Smooth muscle cell (in vitro differentiated cells): ENCODE measurements at regions not wholly inside any gene's neighbourhood (a gene's known extent, or its start where the extent isn't known, plus 50 kb on each side); places are given as distances from the start of the nearest gene placed in this dataset.
A peak's percentile ranks its signal among the peaks of the same experiment; 100 is the strongest.

Source experiments
- DNase-seq: peaks from one replicate; lab custom pipeline; 2025; ENCODE audit not compliant: unreplicated experiment; lab: John Stamatoyannopoulos, UW
- H2AFZ ChIP-seq: fragments of 200-600 bp; sonication (generic); 2 replicates; pipeline ENCODE4 v1.6.0; 2016; ENCODE audit warnings: antibody characterized with exemption, low read depth, mild to moderate bottlenecking
- H3F3A ChIP-seq: fragments of 200-600 bp; sonication (generic); 2 replicates; pipeline ENCODE4 v1.6.0; 2017; ENCODE audit warnings: antibody characterized with exemption, low read depth
- H3K27ac ChIP-seq: fragments of 200-600 bp; sonication (generic); 2 replicates; pipeline ENCODE4 v1.5.1; 2016; ENCODE audit warnings: low read depth, mild to moderate bottlenecking
- H3K27me3 ChIP-seq: fragments of 200-600 bp; sonication (generic); 2 replicates; pipeline ENCODE4 v1.6.1; 2016; ENCODE audit warnings: low read depth, mild to moderate bottlenecking
- H3K36me3 ChIP-seq: fragments of 200-600 bp; sonication (generic); 2 replicates; pipeline ENCODE4 v1.5.1; 2016; ENCODE audit warnings: low read depth
- H3K4me1 ChIP-seq: fragments of 200-600 bp; sonication (generic); 2 replicates; pipeline ENCODE4 v1.5.1; 2016; ENCODE audit warnings: low read depth
- H3K4me2 ChIP-seq: fragments of 200-600 bp; sonication (generic); 2 replicates; pipeline ENCODE4 v1.6.0; 2016; ENCODE audit warnings: mild to moderate bottlenecking
- H3K4me3 ChIP-seq: fragments of 200-600 bp; sonication (generic); 2 replicates; pipeline ENCODE4 v1.5.1; 2016; ENCODE audit warnings: mild to moderate bottlenecking
- H3K79me2 ChIP-seq: fragments of 200-600 bp; sonication (generic); 2 replicates; pipeline ENCODE4 v1.6.0; 2016; ENCODE audit warnings: low read depth, mild to moderate bottlenecking
- H3K9ac ChIP-seq: fragments of 200-600 bp; sonication (generic); 2 replicates; pipeline ENCODE4 v1.6.0; 2016; ENCODE audit warnings: low read depth
- H3K9me3 ChIP-seq: fragments of 200-600 bp; sonication (generic); replicated peaks from 2 replicates; pipeline ENCODE4 v1.5.1; 2016; ENCODE audit warnings: low read depth
- H4K20me1 ChIP-seq: fragments of 200-600 bp; sonication (generic); 2 replicates; pipeline ENCODE4 v1.6.0; 2016; ENCODE audit warnings: low read depth
- WGBS: methylation state at CpG from one replicate; pipeline ENCODE4 v1.1.7; 2016; ENCODE audit warnings: low lambda C conversion rate; 5-methylcytosine and 5-hydroxymethylcytosine counted together
- TF ChIP-seq, protein P1 (sequence below): fragments of 200-600 bp; sonication (generic); IDR thresholded peaks from 2 replicates; pipeline ENCODE4 v1.5.1; 2017; ENCODE audit warnings: borderline replicate concordance, mild to moderate bottlenecking, antibody characterized with exemption; ENCODE audit not compliant: insufficient read depth, poor library complexity, severe bottlenecking

DNA sequence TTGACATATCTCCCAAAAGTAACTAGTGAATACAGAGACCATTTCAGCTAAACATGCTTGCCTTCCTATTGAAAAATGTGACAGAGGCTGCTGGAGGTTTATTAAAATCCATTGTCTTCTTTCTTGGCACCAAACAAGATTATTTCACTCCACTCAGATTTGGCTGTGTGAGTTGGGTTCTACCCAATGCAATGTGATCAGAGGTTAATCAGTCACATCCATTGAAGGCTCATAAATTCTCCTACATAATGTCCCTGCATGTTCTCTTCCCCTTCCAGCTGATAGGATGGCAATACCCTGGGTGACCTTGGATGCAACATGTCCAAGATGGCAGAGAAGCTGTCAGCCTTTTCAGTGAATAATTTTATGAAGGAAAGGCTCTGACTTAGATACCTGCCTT is 54.5 kb downstream of the TKTL2 start:
- Histone ChIP-seq H3K4me1 (no peaks in the 10 kb centered on the region), H3K4me2 (no peak overlapping the region), H3K27me3 (no peaks in the 10 kb centered on the region), H3K79me2 (no peaks in the 10 kb centered on the region), H3K4me3 (no peak overlapping the region), H3F3A (no peaks in the 10 kb centered on the region), H2AFZ (no peak overlapping the region), H3K36me3 (no peaks in the 10 kb centered on the region), H3K9me3 (no peaks in the 10 kb centered on the region), H3K27ac (no peak overlapping the region), H3K9ac (no peak overlapping the region), H4K20me1 (no peaks in the 10 kb centered on the region)
- TF ChIP-seq, protein P1, sequence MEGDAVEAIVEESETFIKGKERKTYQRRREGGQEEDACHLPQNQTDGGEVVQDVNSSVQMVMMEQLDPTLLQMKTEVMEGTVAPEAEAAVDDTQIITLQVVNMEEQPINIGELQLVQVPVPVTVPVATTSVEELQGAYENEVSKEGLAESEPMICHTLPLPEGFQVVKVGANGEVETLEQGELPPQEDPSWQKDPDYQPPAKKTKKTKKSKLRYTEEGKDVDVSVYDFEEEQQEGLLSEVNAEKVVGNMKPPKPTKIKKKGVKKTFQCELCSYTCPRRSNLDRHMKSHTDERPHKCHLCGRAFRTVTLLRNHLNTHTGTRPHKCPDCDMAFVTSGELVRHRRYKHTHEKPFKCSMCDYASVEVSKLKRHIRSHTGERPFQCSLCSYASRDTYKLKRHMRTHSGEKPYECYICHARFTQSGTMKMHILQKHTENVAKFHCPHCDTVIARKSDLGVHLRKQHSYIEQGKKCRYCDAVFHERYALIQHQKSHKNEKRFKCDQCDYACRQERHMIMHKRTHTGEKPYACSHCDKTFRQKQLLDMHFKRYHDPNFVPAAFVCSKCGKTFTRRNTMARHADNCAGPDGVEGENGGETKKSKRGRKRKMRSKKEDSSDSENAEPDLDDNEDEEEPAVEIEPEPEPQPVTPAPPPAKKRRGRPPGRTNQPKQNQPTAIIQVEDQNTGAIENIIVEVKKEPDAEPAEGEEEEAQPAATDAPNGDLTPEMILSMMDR = no peak
- DNase-seq = no peak

DNA sequence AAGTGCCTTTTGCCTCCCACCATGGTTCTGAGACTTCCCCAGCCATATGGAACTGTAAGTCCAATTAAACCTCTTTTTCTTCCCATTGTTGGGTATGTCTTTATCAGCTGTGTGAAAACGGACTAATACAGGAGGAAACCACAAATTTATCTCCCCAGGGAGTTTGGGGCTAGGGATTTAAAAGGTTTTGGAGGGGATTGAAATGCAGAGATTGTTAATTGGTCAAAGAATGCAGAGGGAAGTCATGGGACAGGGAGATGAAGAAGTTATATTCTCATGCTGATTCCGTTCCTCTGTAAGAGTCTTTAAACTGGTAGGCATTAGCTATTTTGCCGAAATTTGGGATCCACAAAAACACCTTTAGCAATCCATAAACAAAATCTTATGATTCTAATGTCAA is 57.9 kb downstream of the TKTL2 start:
- no peaks in the 10 kb centered on the region for H3K27me3 ChIP-seq
- H3K4me2 ChIP-seq = no peak overlapping the region
- WGBS = 64% methylated on average over 3 of the region's 3 CpGs
- no peaks in the 10 kb centered on the region for H3K79me2 ChIP-seq
- no peak for DNase-seq
- TF ChIP-seq, protein P1 = no peak
- H3K4me1 ChIP-seq = no peaks in the 10 kb centered on the region
- H3K4me3 ChIP-seq = no peak overlapping the region
- no peaks in the 10 kb centered on the region for H3F3A ChIP-seq
- no peaks in the 10 kb centered on the region for H3K36me3 ChIP-seq
- no peaks in the 10 kb centered on the region for H3K9me3 ChIP-seq
- no peak overlapping the region for H3K27ac ChIP-seq
- H3K9ac ChIP-seq = no peak overlapping the region
- H4K20me1 ChIP-seq = no peaks in the 10 kb centered on the region
- no peak overlapping the region for H2AFZ ChIP-seq

DNA sequence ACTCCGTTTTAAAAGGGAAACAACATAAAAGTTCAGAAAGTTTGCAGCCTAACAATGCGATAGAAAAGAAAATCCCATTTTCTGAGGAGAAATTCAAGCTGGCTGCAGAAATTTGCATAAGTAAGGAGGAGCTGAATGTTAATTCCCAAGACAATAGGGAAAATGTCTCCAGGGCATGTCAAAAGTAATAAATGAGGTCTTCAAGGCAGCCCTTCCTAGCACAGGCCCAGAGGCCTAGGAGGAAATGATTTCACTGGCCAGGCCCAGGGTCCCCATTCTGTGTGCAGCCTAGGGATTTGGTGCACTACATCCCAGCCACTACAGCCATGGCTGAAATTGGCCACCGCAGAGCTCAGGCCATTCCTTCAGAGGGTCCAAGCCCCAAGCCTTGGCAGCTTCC is 59.3 kb downstream of the TKTL2 start:
- Histone ChIP-seq H3K27ac (no peak overlapping the region), H3K4me2 (no peak overlapping the region)
- WGBS = 91% methylated on average over 3 of the region's 3 CpGs

DNA sequence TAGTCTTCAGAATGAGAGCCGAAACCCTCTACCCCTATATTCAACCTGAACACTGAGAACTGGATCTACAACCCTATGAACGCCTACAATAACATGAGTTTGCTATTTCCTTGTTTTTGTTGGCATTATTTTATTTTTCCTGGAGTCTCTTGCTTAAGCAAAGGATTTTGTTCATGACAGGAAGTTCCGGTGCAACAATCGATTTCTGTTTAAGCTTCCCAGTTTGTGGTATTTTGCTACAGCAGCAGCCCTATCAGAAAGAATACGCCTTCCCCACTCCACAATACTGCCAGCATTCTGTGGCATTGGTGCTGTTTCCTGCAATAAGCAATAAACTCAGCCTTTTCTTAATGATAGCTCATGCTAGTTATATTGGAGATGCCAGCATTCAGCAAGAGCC is 60.9 kb downstream of the NPY5R start:
- Histone ChIP-seq H4K20me1 (no peaks in the 10 kb centered on the region), H3K36me3 (no peaks in the 10 kb centered on the region), H2AFZ (peak overlapping the region; percentile 75), H3K4me3 (peak overlapping the region; percentile 32), H3K4me2 (peak overlapping the region; percentile 47), H3K9me3 (no peaks in the 10 kb centered on the region), H3K79me2 (no peaks in the 10 kb centered on the region), H3F3A (no peaks in the 10 kb centered on the region), H3K27me3 (no peaks in the 10 kb centered on the region), H3K4me1 (peaks cover 18% of the 10 kb centered on the region), H3K27ac (peak overlapping the region; percentile 28), H3K9ac (no peak overlapping the region)
- WGBS = 66% methylated on average over 5 of the region's 5 CpGs
- TF ChIP-seq, protein P1 = no peak
- no peak for DNase-seq

More for the DNA sequence above, 59.3 kb downstream of the TKTL2 start:
- Histone ChIP-seq H3K36me3 (no peaks in the 10 kb centered on the region), H3K9ac (no peak overlapping the region), H2AFZ (no peak overlapping the region), H3K9me3 (no peaks in the 10 kb centered on the region), H3K4me1 (no peaks in the 10 kb centered on the region), H4K20me1 (no peaks in the 10 kb centered on the region), H3K27me3 (no peaks in the 10 kb centered on the region), H3K79me2 (no peaks in the 10 kb centered on the region), H3F3A (no peaks in the 10 kb centered on the region), H3K4me3 (no peak overlapping the region)
- no peak for DNase-seq
- TF ChIP-seq, protein P1 = no peak
